SK-N-SH (cell line): ENCODE measurements at regions not wholly inside any gene's neighbourhood (a gene's known extent, or its start where the extent isn't known, plus 50 kb on each side); places are given as distances from the start of the nearest gene placed in this dataset.

Experiments used
- CTCF ChIP-seq: fragments of 200-600 bp; sonication (generic); IDR thresholded peaks from 2 replicates; pipeline ENCODE4 v1.6.1; 2017; ENCODE audit warnings: antibody characterized with exemption, mild to moderate bottlenecking, moderate library complexity
- EP300 ChIP-seq, 2 experiments: IDR thresholded peaks; 2 replicates each; pipeline versions ENCODE4 v1.4.0 to v1.6.1; 2012; ENCODE audit warnings: borderline replicate concordance in 1 of 2, low read depth in 1 of 2, low read length in 1 of 2
- EZH2phosphoT487 ChIP-seq: fragments of 200-600 bp; sonication (generic); IDR thresholded peaks from 2 replicates; pipeline ENCODE4 v1.6.1; 2017; ENCODE audit warnings: low read depth, mixed run types, mild to moderate bottlenecking, antibody characterized with exemption, moderate library complexity, borderline replicate concordance
- MAX ChIP-seq: IDR thresholded peaks from 2 replicates; pipeline ENCODE4 v1.4.0; 2012; ENCODE audit warnings: low read depth
- POLR2AphosphoS5 ChIP-seq: IDR thresholded peaks from 2 replicates; pipeline ENCODE4 v1.6.1; 2012; ENCODE audit warnings: low read depth, low read length
- RAD21 ChIP-seq: IDR thresholded peaks from 2 replicates; pipeline ENCODE4 v1.6.1; 2012; ENCODE audit warnings: mild to moderate bottlenecking, low read length
- RFX5 ChIP-seq: IDR thresholded peaks from 2 replicates; pipeline ENCODE4 v1.6.1; 2012; ENCODE audit warnings: mild to moderate bottlenecking, improper control_type of control experiment, low read length
- TAF1 ChIP-seq: IDR thresholded peaks from 2 replicates; pipeline ENCODE4 v1.6.1; 2012; ENCODE audit warnings: low read depth, mild to moderate bottlenecking, low read length, moderate library complexity, borderline replicate concordance
- USF2 ChIP-seq: fragments of 150-350 bp; IDR thresholded peaks from 2 replicates; pipeline ENCODE4 v1.6.1; 2017; ENCODE audit warnings: antibody characterized with exemption, low read length, low read depth, borderline replicate concordance
- YY1 ChIP-seq: IDR thresholded peaks from 2 replicates; pipeline ENCODE4 v1.4.0; 2012; ENCODE audit warnings: low read depth, mild to moderate bottlenecking
- ZBTB33 ChIP-seq: IDR thresholded peaks from 2 replicates; pipeline ENCODE4 v1.4.0; 2012; ENCODE audit warnings: low read depth, borderline replicate concordance

GRCh38 chr7:53900856-53901528 is 641.2 kb upstream of the VSTM2A start:
- TF ChIP-seq MAX (no peak), POLR2AphosphoS5 (no peak), CTCF (no peak), YY1 (no peak), EP300 (IDR thresholded peaks at IDR 0.05; ENCODE audit: borderline replicate concordance in 1 of 2, low read depth in 1 of 2, low read length in 1 of 2) (no peak), ZBTB33 (no peak), TAF1 (no peak), USF2 (no peak), RFX5 (no peak), EZH2phosphoT487 (no peak), RAD21 (peak; percentile 29; the same call in 1 of the 2 replicates)
